ENCODE measurements at regions not wholly inside any gene's neighbourhood (a gene's known extent, or its start where the extent isn't known, plus 50 kb on each side); places are given as distances from the start of the nearest gene placed in this dataset.

DNA sequence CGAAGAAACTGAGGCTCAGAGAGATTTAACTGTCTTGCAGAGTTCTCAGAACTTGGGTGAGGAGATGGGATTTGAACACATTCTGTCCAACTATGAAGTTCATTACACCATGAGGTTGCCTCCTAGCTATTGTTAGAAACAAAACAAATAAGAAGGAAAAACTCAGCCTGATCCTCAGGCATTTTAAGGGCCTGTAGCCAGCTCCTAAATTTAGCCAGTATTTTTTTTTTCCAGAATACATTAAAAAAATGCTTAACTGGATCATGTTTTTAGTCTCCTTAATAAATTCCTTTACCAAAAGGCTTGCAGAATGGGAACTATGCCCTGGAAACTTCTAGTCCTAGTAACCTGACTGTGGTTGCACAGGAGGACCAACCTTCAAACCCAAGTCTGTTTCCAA is 212.0 kb downstream of the CSNK2A3 start:
- in situ Hi-C loops (cut with MboI; ENCODE audit: low sequenced_read_pairs), result no loop called here

DNA sequence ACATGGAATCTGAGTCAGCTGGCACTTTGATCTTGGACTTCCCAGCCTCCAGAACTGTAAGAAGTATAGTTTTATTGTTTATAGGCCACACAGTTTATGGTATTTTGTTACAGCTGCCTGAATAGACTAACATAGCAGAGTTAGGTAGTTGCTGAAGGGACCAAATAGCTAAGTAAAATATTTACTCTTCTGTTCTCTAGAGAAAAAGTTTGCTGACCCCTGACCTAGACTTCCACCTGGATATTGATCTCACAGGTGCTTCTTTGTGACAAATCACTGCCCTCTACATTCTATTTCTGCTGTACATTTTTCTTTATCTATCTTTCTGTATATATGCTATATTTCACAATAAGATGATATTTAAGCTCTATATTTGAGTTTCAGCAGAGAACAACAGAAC is 212.5 kb downstream of the CSNK2A3 start:
- in situ Hi-C loops (cut with MboI; ENCODE audit: low sequenced_read_pairs), result no loop called here

DNA sequence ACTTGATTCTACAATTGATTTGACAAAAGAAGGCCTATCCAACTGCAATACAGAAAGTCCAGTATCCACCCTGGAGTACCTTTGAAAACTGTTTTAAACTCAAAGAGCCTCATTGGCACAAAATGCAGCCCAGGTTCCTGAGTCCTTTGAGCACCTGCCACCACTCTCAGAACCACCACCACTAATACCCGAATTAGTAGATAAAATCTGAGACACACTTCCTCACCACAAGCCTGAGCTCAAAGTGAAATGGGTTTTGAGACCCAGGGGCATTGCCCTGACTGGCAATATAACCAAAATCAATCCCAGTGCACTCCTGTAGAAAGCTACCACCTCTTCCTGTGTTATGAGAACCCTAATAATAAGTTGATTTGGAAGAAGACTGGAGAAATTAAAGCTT is 215.7 kb downstream of the CSNK2A3 start:
- in situ Hi-C loops (cut with MboI; ENCODE audit: low sequenced_read_pairs), result no loop called here

DNA sequence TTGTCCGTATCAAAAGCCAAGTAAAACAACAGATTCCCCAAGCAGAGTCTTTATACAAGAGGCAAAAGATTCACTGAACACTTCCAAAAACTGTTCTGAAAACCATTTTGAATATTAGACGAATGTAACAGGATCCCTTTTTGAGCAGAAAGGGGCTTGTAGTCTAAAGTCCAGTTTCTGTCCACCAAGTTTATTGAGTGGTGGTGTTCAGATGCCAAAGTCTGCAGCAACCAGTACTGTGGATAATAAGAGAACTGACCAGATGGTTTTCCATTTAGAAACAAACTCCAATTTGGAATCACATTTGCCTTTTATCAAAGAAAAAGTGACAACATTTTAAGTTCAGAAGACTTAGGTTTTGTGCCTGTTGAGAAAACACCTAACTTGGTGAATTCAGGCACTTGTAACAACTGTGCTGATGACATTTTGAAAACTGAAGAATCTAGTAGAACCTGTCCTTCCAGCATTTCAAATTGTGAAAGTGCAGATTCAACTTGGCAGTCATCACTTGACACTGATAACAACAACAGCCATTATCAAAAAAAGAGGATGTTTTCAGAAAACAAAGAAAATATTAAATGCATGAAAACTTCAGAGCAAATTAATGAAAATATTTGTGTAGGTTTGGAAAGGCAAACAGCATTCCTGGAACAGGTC is 217.1 kb downstream of the CSNK2A3 start:
- in situ Hi-C loops (cut with MboI; ENCODE audit: low sequenced_read_pairs), result no loop called here

DNA sequence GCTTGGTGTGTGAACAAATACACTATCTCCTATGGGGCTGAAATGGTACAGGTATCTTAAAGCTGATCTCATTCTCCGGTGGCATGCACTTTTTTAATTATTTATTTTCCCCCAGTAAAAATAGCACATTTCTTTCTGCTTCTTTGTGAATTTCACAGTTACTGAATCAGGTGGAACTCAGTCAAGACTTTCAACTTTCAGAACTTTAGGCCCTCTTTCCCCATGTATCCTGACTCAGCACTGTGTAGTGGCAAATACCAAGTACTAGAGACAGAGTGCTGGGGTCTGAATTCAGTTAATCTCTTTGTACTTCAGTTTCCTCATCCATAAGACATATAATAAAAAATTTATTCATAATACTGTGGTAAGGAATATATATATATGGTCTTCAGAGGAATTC is 223.9 kb downstream of the CSNK2A3 start:
- in situ Hi-C loops (cut with MboI; ENCODE audit: low sequenced_read_pairs), result no loop called here

DNA sequence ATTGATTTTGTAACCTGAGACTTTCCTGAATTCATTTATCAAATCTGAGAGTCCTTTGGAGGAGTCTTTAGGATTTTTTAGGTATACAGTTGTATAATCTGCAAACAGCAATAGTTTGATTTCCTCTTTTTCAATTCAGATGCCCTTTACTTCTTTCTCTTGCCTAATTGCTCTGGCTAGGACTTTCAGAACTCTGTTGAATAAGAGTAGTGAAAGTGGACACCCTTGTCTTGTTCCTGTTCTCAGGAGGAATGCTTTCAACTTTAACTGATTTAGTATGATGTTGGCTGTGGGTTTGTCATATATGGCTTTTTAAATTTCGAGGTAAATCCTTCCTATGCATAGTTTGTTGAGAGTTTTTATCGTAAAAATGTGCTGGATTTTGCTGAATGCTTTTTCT is 227.4 kb downstream of the CSNK2A3 start:
- in situ Hi-C loops (cut with MboI; ENCODE audit: low sequenced_read_pairs), result no loop called here

DNA sequence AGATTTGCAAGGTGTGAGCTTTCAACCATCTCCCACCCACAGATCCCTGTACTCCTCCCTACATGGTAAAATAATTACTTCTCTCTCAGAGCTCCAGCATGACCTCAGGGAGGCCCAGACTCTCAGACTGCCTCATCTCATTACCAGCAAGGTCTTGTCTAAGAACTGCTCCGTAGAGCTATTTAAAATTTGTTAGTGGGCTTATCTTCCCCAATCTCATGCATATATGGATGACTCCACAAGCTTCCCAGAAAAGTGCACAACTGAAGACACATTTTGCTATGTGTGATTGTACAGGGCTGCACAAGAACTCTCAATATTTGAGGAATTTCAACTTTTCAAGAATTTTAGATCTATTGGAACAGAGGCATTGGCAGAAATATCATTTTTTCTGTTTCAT is 230.3 kb downstream of the CSNK2A3 start:
- in situ Hi-C loops (cut with MboI; ENCODE audit: low sequenced_read_pairs), result no loop called here

DNA sequence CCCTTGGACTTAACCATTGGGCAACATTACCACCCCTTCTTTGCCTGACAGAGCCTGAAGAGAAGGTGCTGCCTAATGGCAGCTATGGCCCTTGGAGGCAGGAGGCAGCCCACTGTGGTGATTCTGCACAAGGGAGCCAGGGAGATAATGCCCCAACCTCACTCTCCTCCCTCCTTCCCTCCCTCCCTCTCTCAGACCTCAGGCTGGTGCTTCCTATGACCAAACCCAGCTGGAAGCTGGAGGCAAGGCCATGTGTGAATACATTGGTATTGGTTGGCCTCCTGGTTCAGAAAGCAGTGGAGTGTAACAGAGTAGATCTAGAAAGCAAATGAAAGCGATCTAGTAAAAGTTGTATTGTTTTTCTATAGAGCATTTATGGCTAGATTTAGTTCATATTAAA is 233.1 kb downstream of the CSNK2A3 start:
- in situ Hi-C loops (cut with MboI; ENCODE audit: low sequenced_read_pairs), result no loop called here

DNA sequence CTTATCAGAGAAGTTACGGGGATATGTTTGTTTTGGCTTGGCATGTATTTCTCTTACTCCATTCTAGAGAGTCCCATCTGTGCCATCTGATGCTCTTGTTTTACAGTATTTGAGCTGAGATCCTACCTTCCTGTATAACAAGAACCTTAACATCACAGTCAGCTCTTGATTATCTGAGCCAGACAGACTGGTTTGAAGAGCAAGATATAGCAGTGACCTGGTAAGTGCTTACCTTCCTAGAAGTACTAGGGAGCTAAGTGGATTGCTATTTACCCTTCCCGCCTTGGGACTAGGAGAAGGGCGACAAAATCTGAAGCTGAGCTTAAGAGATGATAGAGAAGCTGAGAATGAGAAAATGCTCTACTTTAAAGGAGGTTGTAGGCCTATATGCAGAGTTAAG is 235.3 kb downstream of the CSNK2A3 start:
- in situ Hi-C loops (cut with MboI; ENCODE audit: low sequenced_read_pairs), result no loop called here

DNA sequence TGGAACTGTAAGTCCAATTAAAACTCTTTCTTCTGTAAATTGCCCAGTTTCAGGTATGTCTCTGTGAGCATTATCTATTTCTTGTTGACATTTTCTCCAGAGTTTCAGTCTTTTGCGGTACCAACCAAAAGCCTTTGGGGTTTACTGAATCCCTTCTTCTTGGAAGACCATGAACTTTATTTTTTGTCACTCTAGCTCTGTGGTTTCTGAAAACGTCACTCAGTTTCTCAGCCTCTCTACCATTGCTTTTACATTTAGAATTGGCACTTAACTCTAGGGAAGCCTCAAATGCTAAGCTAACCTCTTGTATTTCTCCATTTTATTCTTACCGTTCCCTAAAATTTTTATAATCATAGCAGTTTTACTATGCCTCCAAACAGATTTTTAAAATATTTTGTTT is 237.6 kb downstream of the CSNK2A3 start:
- in situ Hi-C loops (cut with MboI; ENCODE audit: low sequenced_read_pairs), result no loop called here

DNA sequence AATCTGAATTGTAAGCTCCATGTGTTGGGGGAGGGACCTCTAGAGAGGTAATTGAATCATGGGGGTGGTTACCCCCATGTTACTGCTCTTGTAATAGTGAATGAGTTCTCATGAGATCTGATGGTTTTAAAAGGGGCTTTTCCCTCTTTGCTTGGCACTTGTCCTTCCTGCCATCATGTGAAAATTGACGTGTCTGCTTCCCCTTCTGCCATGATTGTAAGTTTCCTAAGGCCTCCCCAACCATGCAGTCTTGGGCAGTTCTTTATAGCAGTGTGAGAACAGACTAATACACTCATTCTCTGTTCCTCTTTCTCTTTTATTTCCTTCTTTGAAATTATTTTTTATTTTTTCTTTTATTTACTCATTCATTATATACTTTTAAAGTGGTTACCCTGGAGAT is 239.4 kb downstream of the CSNK2A3 start:
- in situ Hi-C loops (cut with MboI; ENCODE audit: low sequenced_read_pairs), result no loop called here

DNA sequence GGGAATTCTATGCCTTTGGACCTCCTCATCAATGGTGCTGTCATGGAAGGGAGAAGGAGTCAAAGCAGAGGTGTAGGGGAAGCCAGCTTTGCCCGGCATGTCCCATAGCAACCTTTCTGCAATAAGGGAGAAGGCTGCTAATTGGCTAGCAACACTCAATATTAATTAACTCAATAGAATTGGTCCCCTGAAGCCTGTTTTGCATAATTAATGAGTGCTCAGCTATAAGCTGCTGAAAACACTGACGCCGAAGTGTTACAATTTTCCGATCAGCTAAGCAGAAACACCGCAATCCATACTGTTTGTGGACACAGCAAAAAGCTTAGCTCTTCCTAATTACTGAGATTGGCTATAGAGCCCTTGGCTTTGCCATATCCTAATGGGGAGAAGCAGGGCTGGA is 245.0 kb downstream of the CSNK2A3 start:
- in situ Hi-C loops (cut with MboI; ENCODE audit: low sequenced_read_pairs), result no loop called here

DNA sequence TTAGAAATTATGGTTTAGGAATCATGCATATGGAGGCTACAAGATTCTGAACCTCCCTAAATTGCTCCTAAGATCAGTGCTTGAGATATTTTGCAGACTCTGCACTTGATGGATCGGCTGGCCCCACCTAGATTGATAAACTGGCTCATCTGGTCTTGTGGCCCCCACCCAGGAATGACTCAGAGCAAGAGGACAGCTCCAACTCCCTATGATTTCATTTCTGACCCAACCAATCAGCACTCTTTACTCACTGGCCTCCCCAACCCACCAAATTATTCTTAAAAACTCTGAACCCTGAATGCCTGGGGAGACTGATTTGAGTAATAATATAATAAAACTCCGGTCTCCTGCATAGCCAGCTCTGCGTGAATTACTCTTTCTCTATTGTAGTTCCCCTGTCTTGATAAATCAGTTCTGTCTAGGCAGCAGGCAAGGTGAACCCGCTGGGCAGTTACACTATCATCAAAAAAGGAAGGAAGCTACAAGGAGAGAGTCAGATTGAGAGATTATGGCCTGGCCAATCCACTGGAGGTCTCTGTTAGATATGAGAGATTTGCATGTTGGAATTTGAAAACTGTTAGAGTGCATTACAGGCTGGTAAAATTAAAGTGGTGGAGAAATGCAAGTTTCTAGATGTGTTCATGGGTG is 245.8 kb downstream of the CSNK2A3 start:
- in situ Hi-C loops (cut with MboI; ENCODE audit: low sequenced_read_pairs), result no loop called here

DNA sequence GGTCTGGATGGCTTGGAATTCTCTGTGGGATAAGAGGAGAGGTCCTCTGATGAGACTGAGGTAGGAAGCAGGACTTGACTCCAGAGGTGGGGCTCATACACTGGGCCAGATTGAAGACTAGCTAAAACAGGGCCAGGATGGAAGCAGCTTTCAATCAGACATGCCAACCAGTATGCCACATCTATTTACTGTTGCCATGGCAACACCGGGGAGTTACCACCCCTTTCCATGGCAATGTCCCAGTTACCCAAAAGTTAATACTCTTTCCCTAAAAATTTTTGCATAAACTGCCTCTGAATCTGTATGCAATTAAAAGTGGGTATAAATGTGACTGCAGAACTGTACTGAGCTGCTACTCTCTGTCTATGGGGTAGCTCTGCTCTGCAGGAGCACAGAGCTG is 247.5 kb upstream of the ZBED5 start:
- in situ Hi-C loops (cut with MboI; ENCODE audit: low sequenced_read_pairs), result no loop called here

DNA sequence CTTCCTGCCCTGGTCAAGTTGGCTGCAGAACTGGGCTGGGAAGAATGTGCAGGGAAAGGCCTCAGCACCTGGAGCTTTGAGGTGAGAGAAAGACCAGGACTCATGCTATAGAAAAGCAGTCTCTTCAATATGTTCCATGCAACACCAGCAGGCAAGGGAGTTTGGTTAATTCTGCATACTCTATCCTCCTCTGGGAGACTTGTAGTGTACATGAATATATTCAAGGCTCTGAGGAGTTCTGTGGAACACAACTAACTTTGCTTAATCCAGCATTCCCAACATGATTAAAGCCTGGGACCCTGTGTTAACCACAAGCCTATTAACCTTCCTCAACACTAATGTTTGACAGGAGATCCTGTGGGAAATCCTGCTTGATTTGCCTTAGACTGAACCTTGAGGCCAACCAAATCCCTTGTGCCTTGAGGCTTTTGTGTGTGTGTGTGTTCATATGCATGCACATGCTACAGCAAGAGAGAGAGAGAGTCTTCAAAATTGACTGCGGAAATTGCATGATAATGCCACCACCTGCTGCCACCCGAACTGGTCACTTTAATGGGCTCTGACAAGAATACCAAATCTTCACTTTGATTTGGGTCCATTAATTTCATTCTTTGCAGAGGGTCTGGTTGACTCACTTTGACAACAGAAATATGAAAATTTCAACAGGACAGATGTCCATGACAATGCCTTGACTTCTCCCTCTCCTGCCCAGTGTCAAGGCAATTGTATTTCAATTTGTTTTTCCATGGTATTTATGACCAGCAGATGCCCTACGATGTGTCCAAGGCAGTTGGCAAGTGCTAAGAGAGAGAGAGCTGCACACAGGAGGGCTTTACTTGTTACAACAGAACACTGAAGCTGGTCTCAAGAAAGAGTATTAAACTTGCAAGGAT is 238.2 kb upstream of the ZBED5 start:
- in situ Hi-C loops (cut with MboI; ENCODE audit: low sequenced_read_pairs), result no loop called here

DNA sequence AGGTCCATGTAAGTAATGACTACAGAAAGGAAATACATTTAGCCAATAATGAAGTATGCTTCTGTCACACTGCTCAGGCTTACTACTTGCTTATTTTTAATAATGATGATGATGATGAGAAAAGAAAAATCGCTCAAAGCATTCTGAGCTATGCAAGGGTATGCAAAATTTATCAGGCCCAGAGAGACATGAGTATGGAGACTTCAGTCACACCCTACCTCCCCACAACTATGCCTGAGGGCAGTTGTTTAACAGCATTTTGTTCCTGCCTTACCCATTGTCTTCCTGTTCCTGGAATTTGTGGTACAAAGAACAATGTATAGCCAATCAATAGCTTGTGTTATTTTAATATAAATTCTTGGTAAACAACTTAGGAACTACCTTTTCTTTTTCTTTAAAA is 232.6 kb upstream of the ZBED5 start:
- in situ Hi-C loops (cut with MboI; ENCODE audit: low sequenced_read_pairs), result no loop called here

DNA sequence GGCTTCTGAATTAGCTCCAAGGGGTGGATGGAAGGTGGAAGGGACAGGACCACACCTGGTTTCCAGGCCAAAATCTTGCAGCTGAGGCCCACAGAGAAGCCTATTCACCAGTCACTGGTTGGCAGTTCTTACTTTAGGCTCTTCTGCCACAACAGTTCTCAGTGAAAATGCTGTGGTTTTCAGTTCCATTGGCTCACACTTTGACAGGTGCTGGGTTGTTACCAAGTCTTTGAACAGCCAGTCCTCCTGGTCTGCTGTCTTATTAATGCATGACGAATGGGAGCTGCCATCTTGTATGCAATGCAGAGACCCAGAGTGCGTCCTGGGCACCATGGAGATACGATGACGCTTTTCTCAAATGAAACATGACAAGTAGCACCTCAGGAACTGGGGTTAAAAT is 232.0 kb upstream of the ZBED5 start:
- in situ Hi-C loops (cut with MboI; ENCODE audit: low sequenced_read_pairs), result no loop called here

DNA sequence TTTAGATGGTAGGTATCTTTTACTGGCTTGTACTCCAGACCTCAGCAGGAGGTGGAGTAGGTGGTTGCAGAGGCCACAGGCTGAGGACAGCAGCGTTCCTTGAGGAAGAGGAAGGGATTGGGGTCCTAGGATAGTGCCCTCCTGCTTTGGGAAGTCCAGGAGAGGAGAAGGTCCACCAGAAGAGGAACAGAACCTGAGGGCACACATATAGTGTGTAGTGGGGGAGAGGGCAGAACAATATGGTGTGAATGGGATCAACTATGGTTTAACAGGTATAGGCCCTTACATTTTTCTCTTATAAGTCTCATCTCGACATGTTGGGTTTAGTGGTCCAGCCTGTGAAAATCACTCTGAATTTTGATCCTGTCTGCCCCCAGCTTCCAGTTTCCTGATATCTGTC is 229.1 kb upstream of the ZBED5 start:
- in situ Hi-C loops (cut with MboI; ENCODE audit: low sequenced_read_pairs), result no loop called here

DNA sequence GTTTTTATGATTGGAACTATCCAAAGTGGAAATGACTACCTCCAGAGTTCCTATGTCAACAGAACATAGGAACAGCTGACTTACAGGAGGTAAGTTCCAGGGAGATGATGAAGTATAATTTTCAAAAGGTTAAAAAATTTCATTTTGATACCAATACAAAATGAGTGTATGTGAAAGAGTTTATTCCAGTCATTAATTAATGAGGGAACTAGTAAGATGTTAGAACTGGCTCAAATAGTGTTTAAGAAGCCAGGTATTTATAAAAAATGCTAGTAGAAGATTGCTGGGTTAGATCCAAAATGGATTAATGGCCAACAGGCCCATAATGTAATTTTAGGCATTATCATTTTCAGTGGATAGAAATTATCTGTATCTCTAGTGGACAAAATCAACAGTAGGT is 227.7 kb upstream of the ZBED5 start:
- in situ Hi-C loops (cut with MboI; ENCODE audit: low sequenced_read_pairs), result no loop called here

DNA sequence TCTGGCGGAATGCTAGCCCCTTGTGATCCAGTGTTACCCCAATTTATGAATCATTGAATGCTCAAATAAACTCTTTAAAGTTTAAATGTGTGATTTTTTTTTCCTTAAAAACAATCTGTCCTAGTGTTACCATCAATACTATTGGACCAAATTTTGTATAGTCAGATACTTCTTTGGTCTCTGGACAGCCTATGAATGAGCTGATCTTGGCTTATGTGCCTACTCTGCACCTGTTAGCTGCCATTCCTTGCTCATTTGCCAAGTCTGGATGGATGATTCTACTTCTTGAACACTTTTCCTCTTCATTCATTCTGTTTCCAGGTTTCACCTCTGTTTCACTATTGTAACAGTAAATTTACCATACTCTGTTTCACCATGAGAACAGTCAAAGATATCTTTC is 226.5 kb upstream of the ZBED5 start:
- in situ Hi-C loops (cut with MboI; ENCODE audit: low sequenced_read_pairs), result no loop called here

DNA sequence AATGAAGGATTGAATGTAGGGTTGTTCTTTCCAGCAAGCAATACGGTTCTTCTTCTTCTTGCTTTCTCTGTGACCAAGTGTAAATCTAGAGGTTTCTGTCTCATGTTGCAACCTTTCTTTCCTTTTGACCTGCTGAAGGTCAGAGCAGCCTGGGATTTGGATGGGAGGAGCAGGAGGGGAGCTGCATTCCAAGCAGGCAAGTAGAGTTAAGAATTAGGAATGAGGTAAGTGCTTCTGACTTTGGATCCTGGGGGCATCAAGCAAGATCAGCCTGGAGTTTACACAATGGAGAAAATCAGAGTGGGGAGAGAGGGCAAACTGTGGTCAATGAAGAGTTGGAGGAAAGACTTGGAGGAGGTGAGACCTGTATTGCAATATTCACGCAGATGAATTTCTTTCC is 225.6 kb upstream of the ZBED5 start:
- in situ Hi-C loops (cut with MboI; ENCODE audit: low sequenced_read_pairs), result no loop called here

DNA sequence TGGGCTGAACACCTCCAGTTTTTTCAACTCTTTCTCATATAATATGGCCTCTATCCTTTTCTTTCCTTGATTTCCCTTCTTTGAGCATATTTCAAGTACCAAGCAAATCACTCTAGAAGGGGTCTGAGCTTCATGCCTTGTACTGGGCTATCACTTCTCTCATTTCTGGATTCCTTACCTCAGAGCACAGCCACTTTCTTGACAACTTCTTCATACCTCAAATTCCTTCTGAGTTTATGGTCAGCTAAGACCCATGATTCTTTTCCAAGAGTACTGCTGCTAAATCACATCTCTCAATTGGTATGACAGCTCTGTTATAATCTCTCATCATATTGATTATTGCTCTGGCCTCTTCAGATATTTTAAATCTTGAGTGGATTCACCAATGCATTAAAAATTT is 224.8 kb upstream of the ZBED5 start:
- in situ Hi-C loops (cut with MboI; ENCODE audit: low sequenced_read_pairs), result no loop called here
